HG02938 (cell line): ENCODE measurements at regions not wholly inside any gene's neighbourhood (a gene's known extent, or its start where the extent isn't known, plus 50 kb on each side); places are given as distances from the start of the nearest gene placed in this dataset.
"Not testable (repeated sequence)": the region's sequence is repeated elsewhere in the genome, so short reads cannot be mapped to it uniquely, and the experiment has no call there.

Experiments used
- ATAC-seq: cut with Tn5 transposase; IDR thresholded peaks from one replicate; pipeline ENCODE4 v1.9.1; 2021; ENCODE audit warnings: mild to moderate bottlenecking, moderate library complexity; ENCODE audit not compliant: unreplicated experiment

GRCh38 chr1:120609015-120609573 is 114.7 kb upstream of the NBPF26 start:
- not testable (repeated sequence) for ATAC-seq

- ATAC-seq = not testable (repeated sequence)
Observed at GRCh38 chr1:120609834-120610233, 113.9 kb upstream of the NBPF26 start.

GRCh38 chr1:120614931-120615639 is 108.7 kb upstream of the NBPF26 start:
- ATAC-seq = not testable (repeated sequence)

GRCh38 chr1:120617493-120617892 is 106.3 kb upstream of the NBPF26 start:
- not testable (repeated sequence) for ATAC-seq

GRCh38 chr1:120619867-120620692 is 103.7 kb upstream of the NBPF26 start:
- ATAC-seq = not testable (repeated sequence)

- ATAC-seq = not testable (repeated sequence)
Observed at GRCh38 chr1:120620693-120620969, 103.1 kb upstream of the NBPF26 start.

- ATAC-seq = not testable (repeated sequence)
Observed at GRCh38 chr1:120621278-120621677, 102.5 kb upstream of the NBPF26 start.

GRCh38 chr1:120623539-120623938 is 100.2 kb upstream of the NBPF26 start:
- not testable (repeated sequence) for ATAC-seq

GRCh38 chr1:120624565-120625064 is 99.1 kb upstream of the NBPF26 start:
- not testable (repeated sequence) for ATAC-seq

- ATAC-seq = not testable (repeated sequence)
Observed at GRCh38 chr1:120629832-120630455, 93.8 kb upstream of the NBPF26 start.

GRCh38 chr1:120634816-120635806 is 88.6 kb upstream of the NBPF26 start:
- not testable (repeated sequence) for ATAC-seq

GRCh38 chr1:120640261-120641013 is 83.3 kb upstream of the NBPF26 start:
- not testable (repeated sequence) for ATAC-seq

GRCh38 chr1:120641014-120641302 is 82.8 kb upstream of the NBPF26 start:
- not testable (repeated sequence) for ATAC-seq

GRCh38 chr1:120647182-120647581 is 76.6 kb upstream of the NBPF26 start:
- not testable (repeated sequence) for ATAC-seq

GRCh38 chr1:120648915-120649623 is 74.7 kb upstream of the NBPF26 start:
- not testable (repeated sequence) for ATAC-seq

GRCh38 chr1:120649730-120650129 is 74.0 kb upstream of the NBPF26 start:
- ATAC-seq = not testable (repeated sequence)

GRCh38 chr1:120654114-120654513 is 69.6 kb upstream of the NBPF26 start:
- ATAC-seq = not testable (repeated sequence)

- not testable (repeated sequence) for ATAC-seq
Observed at GRCh38 chr1:120655394-120655793, 68.4 kb upstream of the NBPF26 start.

GRCh38 chr1:120656116-120656515 is 67.6 kb upstream of the NBPF26 start:
- ATAC-seq = not testable (repeated sequence)
